ENCODE measurements at regions not wholly inside any gene's neighbourhood (a gene's known extent, or its start where the extent isn't known, plus 50 kb on each side); places are given as distances from the start of the nearest gene placed in this dataset.

DNA sequence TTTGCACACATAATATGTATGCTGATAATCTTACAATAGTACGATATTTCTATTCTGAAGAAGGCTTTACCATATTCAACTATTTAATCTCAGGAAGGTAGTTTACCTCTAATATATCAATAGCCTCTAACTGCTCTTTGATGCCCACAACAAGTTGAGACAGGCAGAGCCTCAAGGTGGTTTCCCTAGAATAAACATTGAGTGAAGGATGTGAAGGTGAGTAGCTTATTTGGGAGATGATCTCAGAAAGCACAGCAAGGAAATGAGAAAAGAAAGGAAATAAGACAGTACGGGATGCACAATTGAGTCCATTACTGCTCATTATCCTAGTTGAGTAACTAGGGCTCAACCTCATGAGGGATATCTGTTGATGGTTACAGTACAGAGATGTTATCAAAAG lies 638.4 kb downstream of the MAFB start:
- TF ChIP-seq CTCF (conservative IDR thresholded peaks at IDR 0.05) (no peak), EZH2 (IDR thresholded peaks at IDR 0.05; ENCODE audit: low read depth) (no peak)
